DND-41 (cell line): ENCODE measurements at regions not wholly inside any gene's neighbourhood (a gene's known extent, or its start where the extent isn't known, plus 50 kb on each side); places are given as distances from the start of the nearest gene placed in this dataset.

Source experiments
- EZH2 ChIP-seq: IDR thresholded peaks from 3 replicates; pipeline ENCODE4 v1.6.1; 2012; ENCODE audit warnings: borderline replicate concordance, low read depth, mild to moderate bottlenecking, moderate library complexity, low read length, inconsistent platforms; ENCODE audit not compliant: severe bottlenecking
- TF ChIP-seq, protein P1 (sequence below): IDR thresholded peaks from 2 replicates; pipeline ENCODE4 v1.5.1; 2012; ENCODE audit warnings: borderline replicate concordance, low read length, moderate library complexity, mild to moderate bottlenecking; ENCODE audit not compliant: poor library complexity, severe bottlenecking; ENCODE audit errors: extremely low read depth

DNA sequence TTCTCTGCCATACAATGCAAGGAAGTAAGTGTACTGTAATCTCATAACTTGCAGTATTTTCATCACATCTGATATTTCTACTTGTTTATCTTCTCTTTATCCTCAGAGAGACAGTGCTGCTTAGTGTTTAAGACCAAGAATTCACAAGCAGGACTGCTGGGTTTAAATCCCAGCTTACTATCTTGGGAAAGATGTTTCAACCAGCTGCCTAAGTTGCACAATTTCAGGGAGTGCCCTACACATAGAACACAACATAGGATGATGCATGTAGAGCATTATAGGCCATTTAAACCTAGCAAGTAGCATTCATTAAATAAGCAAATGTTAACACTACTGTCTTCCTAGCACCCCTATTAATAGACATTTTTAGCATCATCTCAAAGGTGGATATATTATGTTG lies 205.2 kb upstream of the CEP162 start:
- TF ChIP-seq EZH2, result no peak
- TF ChIP-seq, protein P1, sequence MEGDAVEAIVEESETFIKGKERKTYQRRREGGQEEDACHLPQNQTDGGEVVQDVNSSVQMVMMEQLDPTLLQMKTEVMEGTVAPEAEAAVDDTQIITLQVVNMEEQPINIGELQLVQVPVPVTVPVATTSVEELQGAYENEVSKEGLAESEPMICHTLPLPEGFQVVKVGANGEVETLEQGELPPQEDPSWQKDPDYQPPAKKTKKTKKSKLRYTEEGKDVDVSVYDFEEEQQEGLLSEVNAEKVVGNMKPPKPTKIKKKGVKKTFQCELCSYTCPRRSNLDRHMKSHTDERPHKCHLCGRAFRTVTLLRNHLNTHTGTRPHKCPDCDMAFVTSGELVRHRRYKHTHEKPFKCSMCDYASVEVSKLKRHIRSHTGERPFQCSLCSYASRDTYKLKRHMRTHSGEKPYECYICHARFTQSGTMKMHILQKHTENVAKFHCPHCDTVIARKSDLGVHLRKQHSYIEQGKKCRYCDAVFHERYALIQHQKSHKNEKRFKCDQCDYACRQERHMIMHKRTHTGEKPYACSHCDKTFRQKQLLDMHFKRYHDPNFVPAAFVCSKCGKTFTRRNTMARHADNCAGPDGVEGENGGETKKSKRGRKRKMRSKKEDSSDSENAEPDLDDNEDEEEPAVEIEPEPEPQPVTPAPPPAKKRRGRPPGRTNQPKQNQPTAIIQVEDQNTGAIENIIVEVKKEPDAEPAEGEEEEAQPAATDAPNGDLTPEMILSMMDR, result no peak
